ENCODE measurements at regions not wholly inside any gene's neighbourhood (a gene's known extent, or its start where the extent isn't known, plus 50 kb on each side); places are given as distances from the start of the nearest gene placed in this dataset.
"Not testable (repeated sequence)": the region's sequence is repeated elsewhere in the genome, so short reads cannot be mapped to it uniquely, and the experiment has no call there.

DNA sequence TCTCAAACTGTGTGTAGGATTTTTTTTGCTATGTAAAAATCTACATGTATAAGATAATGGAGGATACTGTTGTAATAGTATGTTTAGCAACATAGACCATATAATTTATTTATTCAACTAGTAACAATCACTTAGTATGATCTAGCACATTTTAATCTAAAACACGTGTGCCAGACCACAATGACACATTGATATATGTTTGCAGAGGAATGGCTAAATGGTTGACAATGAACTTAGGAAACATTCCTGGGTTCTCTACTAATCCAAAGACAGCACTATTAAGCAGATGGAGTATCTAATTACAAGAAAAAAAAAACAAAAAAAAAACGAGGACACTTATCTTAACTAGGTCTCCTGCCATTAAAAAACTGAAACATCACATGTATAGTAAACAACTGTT is 261.7 kb upstream of the PAPPA start:
- no peak for DNase-seq (ENCODE audit: extremely low read depth, insufficient read length)
- H3K27me3 ChIP-seq (replicated peaks; ENCODE audit: control insufficient read depth, insufficient read depth, low read length) = no peaks in the 10 kb centered on the region
- H3K4me3 ChIP-seq (replicated peaks; ENCODE audit: low read depth, low read length) = no peak overlapping the region
- H3K36me3 ChIP-seq (ENCODE audit: control insufficient read depth, insufficient read depth, low read length) = no peaks in the 10 kb centered on the region
- TF ChIP-seq, protein P1, sequence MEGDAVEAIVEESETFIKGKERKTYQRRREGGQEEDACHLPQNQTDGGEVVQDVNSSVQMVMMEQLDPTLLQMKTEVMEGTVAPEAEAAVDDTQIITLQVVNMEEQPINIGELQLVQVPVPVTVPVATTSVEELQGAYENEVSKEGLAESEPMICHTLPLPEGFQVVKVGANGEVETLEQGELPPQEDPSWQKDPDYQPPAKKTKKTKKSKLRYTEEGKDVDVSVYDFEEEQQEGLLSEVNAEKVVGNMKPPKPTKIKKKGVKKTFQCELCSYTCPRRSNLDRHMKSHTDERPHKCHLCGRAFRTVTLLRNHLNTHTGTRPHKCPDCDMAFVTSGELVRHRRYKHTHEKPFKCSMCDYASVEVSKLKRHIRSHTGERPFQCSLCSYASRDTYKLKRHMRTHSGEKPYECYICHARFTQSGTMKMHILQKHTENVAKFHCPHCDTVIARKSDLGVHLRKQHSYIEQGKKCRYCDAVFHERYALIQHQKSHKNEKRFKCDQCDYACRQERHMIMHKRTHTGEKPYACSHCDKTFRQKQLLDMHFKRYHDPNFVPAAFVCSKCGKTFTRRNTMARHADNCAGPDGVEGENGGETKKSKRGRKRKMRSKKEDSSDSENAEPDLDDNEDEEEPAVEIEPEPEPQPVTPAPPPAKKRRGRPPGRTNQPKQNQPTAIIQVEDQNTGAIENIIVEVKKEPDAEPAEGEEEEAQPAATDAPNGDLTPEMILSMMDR (IDR thresholded peaks at IDR 0.05; ENCODE audit: insufficient read depth, low read length, poor library complexity, severe bottlenecking) = no peak

DNA sequence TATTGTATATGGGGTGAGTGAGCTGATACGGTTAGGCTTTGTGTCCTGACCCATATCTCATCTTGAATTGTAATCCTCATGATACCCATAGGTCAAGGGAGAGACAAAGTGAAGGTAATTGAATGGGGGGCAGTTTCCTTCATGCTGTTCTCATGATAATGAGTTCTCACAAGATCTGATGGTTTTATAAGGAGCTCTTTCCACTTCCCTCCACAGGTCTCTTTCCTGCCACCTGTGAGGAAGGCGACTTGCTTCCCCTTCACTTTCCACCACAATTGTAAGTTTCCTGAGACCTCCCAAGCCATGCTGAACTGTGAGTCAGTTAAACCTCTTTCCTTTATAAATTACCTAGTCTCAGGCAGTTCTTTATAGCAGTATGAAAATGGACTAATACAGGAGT is 255.1 kb upstream of the PAPPA start:
- not testable (repeated sequence) for H3K27me3 ChIP-seq (replicated peaks; ENCODE audit: control insufficient read depth, insufficient read depth, low read length); H3K4me3 ChIP-seq (replicated peaks; ENCODE audit: low read depth, low read length); H3K36me3 ChIP-seq (ENCODE audit: control insufficient read depth, insufficient read depth, low read length); DNase-seq (ENCODE audit: extremely low read depth, insufficient read length)

DNA sequence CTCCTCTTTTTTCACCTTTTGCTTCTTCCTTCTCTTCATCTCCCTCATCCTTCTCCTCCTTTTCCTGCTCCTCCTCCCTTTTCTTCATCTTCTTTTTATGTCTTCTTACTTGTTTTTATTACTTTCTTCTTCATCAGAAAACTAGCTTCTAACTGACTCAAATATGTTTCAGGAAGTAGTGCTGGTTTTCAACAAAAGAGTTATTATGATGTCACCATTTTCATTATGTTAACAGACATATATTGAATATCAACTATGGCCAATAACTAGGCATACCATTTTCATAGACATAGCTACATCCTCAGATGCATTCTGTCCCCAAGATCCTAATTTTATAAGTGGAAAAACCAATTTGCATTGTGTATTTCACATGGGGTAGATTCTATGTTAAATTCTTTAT is 252.9 kb upstream of the PAPPA start:
- TF ChIP-seq, protein P1 (IDR thresholded peaks at IDR 0.05; ENCODE audit: insufficient read depth, low read length, poor library complexity, severe bottlenecking) = no peak
- Histone ChIP-seq H3K4me3 (replicated peaks; ENCODE audit: low read depth, low read length) (no peak overlapping the region), H3K27me3 (replicated peaks; ENCODE audit: control insufficient read depth, insufficient read depth, low read length) (no peaks in the 10 kb centered on the region), H3K36me3 (ENCODE audit: control insufficient read depth, insufficient read depth, low read length) (no peaks in the 10 kb centered on the region)
- DNase-seq (ENCODE audit: extremely low read depth, insufficient read length) = no peak

DNA sequence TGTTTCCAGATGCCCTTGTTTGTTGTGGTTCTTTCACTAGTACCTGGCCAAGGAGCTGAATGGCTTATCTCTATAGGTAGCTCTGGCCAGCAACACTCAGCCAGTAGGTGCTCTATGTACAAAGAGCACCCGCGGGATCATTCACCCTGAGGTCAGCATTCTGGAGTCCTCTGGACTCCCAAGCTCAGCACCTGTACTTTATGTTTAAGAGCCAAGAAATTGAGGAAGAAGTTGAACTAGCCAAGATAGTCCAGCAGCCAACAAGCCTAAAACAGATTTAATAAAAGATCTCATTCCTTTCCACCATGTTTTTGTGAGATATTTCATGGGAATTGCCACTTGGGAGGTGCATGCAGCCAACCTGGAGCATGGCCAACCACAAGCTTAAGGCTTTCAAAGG is 242.6 kb upstream of the PAPPA start:
- no peak for DNase-seq (ENCODE audit: extremely low read depth, insufficient read length)
- Histone ChIP-seq H3K4me3 (replicated peaks; ENCODE audit: low read depth, low read length) (no peak overlapping the region), H3K36me3 (ENCODE audit: control insufficient read depth, insufficient read depth, low read length) (no peaks in the 10 kb centered on the region), H3K27me3 (replicated peaks; ENCODE audit: control insufficient read depth, insufficient read depth, low read length) (no peaks in the 10 kb centered on the region)
- TF ChIP-seq, protein P1 (IDR thresholded peaks at IDR 0.05; ENCODE audit: insufficient read depth, low read length, poor library complexity, severe bottlenecking) = no peak

DNA sequence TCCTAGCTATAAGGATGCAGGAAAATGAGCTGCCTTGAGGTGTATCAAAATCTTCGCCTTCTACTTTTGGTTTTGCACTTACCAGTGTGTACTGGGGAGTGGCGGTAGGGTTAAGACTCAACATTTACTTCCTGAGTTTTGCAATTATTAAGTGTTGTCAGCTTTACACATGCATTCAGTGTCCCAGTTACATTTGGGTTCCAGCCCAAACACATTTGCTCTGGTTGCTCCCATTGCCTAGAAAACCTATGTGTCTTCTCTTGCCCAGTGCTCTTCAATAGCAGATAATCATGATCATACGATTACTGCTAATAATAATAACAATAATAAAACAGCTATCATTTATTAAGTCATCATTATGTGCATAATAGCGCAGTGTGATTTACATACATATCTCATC is 241.5 kb upstream of the PAPPA start:
- Histone ChIP-seq H3K36me3 (ENCODE audit: control insufficient read depth, insufficient read depth, low read length) (no peaks in the 10 kb centered on the region), H3K4me3 (replicated peaks; ENCODE audit: low read depth, low read length) (no peak overlapping the region), H3K27me3 (replicated peaks; ENCODE audit: control insufficient read depth, insufficient read depth, low read length) (no peaks in the 10 kb centered on the region)
- TF ChIP-seq, protein P1 (IDR thresholded peaks at IDR 0.05; ENCODE audit: insufficient read depth, low read length, poor library complexity, severe bottlenecking) = no peak
- DNase-seq (ENCODE audit: extremely low read depth, insufficient read length) = no peak

DNA sequence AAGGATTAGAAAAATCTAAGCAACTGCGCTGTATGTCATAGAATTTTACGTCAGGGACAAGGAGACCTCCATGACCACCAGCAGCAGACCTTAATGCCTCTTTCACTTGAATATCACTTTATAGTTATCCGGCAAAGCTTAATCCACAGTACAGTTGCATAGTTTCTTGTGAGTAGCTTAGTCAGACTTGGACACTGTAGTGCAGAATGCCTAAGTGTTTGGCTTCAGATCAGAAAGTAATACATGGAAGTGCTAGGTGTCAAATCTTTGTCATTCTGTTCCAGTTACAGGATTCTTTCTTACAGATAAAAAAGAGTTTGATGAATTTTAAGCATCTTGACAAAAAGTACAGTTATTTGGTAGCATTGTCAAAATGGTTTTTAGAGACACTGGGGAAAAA is 239.9 kb upstream of the PAPPA start:
- TF ChIP-seq, protein P1 (IDR thresholded peaks at IDR 0.05; ENCODE audit: insufficient read depth, low read length, poor library complexity, severe bottlenecking) = no peak
- Histone ChIP-seq H3K36me3 (ENCODE audit: control insufficient read depth, insufficient read depth, low read length) (no peaks in the 10 kb centered on the region), H3K4me3 (replicated peaks; ENCODE audit: low read depth, low read length) (no peak overlapping the region), H3K27me3 (replicated peaks; ENCODE audit: control insufficient read depth, insufficient read depth, low read length) (no peaks in the 10 kb centered on the region)
- no peak for DNase-seq (ENCODE audit: extremely low read depth, insufficient read length)

Measured in GM06990 (cell line).